UCSD-AML1 (cell line): ENCODE measurements at regions not wholly inside any gene's neighbourhood (a gene's known extent, or its start where the extent isn't known, plus 50 kb on each side); places are given as distances from the start of the nearest gene placed in this dataset.
A peak's percentile ranks its signal among the peaks of the same experiment; 100 is the strongest.

Source experiments
- DNase-seq: peaks from one replicate; lab custom pipeline; 2025; ENCODE audit not compliant: unreplicated experiment; lab: John Stamatoyannopoulos, UW

- DNase-seq, result no peak
These were observed 512.9 kb downstream of the UTRN start for GRCh38 chr6:144797881-144798589.

- DNase-seq, result no peak
These were observed 519.2 kb downstream of the UTRN start for GRCh38 chr6:144804246-144804790.

GRCh38 chr6:144805049-144805448 lies 519.9 kb downstream of the UTRN start:
- DNase-seq, result no peak

- no peak for DNase-seq
These were observed 521.1 kb downstream of the UTRN start for GRCh38 chr6:144806222-144806621.

- DNase-seq, result no peak
These were observed 524.0 kb downstream of the UTRN start for GRCh38 chr6:144809120-144809519.

GRCh38 chr6:144809969-144810368 lies 524.8 kb downstream of the UTRN start:
- no peak for DNase-seq

- no peak for DNase-seq
These were observed 526.0 kb downstream of the UTRN start for GRCh38 chr6:144811140-144811539.

- no peak for DNase-seq
These were observed 531.8 kb downstream of the UTRN start for GRCh38 chr6:144816936-144817335.

GRCh38 chr6:144820270-144820669 lies 535.1 kb downstream of the UTRN start:
- no peak for DNase-seq

GRCh38 chr6:144823131-144823530 lies 538.0 kb downstream of the UTRN start:
- DNase-seq, result no peak

GRCh38 chr6:144824018-144824417 lies 538.9 kb downstream of the UTRN start:
- no peak for DNase-seq

- DNase-seq, result peak; percentile 17
These were observed 549.4 kb downstream of the UTRN start for GRCh38 chr6:144834426-144835038.

GRCh38 chr6:144835322-144835973 lies 550.3 kb downstream of the UTRN start:
- DNase-seq, result no peak

GRCh38 chr6:144840619-144841018 lies 555.5 kb downstream of the UTRN start:
- DNase-seq, result no peak

- no peak for DNase-seq
These were observed 558.6 kb downstream of the UTRN start for GRCh38 chr6:144843701-144844100.

GRCh38 chr6:144844596-144844995 lies 559.5 kb downstream of the UTRN start:
- no peak for DNase-seq

GRCh38 chr6:144845186-144845585 lies 560.1 kb downstream of the UTRN start:
- DNase-seq, result no peak

- DNase-seq, result no peak
These were observed 562.8 kb downstream of the UTRN start for GRCh38 chr6:144847916-144848315.

- no peak for DNase-seq
These were observed 564.8 kb downstream of the UTRN start for GRCh38 chr6:144849920-144850319.

- DNase-seq, result no peak
These were observed 568.5 kb downstream of the UTRN start for GRCh38 chr6:144853603-144854002.

- DNase-seq, result no peak
These were observed 569.5 kb downstream of the UTRN start for GRCh38 chr6:144854654-144855053.

GRCh38 chr6:144855375-144855774 lies 570.2 kb downstream of the UTRN start:
- DNase-seq, result no peak
